SHP77 treated with DMSO at 0.1 percent for 48 hours (cell line): ENCODE measurements at regions not wholly inside any gene's neighbourhood (a gene's known extent, or its start where the extent isn't known, plus 50 kb on each side); places are given as distances from the start of the nearest gene placed in this dataset.

Source experiments
- DNase-seq: peaks from one replicate; lab custom pipeline; 2025; lab: John Stamatoyannopoulos, UW

DNA sequence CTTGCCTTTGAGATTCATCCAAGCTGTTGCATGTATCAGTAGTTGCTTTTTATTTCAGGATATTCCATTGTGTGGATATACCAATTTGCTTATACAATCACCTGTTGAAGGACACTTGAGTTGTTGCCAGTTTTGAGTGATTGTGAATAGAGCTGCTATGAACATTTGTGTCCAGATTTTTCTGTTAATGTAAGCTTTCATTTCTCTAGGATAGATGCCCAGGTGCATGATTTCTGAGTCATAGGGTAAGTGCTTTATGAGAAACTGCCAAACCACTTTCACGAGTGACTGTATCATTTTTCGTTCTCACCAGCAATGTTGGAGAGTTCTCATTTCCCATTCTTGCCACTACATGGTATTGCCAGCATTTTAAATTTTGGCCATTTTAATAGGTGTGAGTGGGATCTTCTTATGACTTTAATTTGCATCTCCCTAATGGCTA lies 434.6 kb upstream of the RGS6 start:
- no peak for DNase-seq

DNA sequence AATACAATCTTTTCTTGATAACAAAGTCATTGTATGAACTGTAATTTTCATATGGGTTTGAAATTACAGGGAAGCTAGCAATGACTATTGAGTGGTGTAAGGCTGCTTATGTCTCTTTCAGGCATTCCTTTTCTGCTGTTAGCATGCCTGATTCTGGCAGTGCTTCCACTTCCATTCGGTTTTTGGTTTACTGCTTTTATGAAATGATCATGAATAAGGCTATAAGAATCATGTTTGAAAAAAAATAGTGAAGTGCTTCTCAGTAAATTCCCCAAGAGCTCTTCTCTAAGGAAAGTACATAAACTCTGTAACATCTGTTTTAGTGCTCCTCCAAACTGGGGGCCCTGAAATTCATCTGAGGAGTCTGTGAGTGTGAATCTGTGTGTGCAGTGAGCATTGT lies 434.0 kb upstream of the RGS6 start:
- no peak for DNase-seq

DNA sequence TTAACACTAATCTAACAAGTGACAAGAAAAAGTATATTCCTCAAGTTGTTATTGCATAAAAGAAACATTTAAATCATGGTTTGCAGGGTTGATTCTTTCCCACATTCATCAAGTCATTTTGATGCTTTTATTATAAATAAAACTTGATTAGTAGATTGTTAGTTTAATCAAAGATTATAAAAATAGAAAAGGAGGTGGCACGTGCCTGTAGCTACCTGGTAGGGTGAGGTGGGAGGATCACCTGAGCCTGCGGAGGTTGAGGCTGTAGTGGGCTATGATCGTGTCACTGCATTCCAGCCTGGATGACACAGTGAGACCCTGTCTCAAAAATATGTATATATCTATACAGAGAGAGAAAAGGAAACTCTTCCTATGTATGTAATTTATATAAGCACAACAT lies 433.2 kb upstream of the RGS6 start:
- no peak for DNase-seq

DNA sequence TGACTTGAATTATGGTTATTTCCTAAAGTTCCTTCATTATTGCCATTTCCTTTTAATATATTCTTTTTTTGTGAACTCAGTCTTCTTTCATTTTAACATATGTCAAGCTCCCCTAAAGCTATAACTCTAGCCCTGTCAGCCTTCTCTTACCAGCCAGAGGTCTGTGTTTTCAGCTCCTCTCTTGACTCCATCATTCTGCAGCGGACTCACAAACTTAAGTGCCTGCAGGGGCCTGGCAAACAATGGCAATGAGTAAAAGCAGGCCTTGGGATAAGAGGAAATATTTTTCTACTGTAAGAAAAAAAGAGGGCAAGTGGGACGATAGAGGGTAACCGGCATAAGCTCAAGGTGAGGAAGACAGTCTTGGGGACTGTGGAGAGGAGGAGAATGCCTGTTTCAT lies 424.5 kb upstream of the RGS6 start:
- no peak for DNase-seq

DNA sequence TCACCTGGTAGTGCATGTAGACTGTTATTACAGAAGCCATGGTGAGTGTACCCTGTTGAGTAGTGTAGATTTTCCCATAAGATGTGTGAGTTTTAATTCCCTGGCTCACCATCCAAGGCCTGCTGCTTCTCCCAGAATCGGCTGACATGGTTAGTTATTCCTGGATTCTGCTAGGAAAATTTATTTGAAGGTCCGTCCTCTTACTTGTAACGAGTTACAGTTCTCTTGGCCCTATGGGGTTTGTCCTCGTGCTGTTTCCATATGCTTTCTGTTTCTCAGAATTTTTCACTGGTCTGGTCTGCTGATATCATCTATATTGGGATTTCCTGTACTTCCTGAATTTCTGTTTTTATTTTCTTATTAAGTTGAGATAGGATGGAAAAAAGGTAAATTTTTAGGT lies 423.3 kb upstream of the RGS6 start:
- DNase-seq: no peak

DNA sequence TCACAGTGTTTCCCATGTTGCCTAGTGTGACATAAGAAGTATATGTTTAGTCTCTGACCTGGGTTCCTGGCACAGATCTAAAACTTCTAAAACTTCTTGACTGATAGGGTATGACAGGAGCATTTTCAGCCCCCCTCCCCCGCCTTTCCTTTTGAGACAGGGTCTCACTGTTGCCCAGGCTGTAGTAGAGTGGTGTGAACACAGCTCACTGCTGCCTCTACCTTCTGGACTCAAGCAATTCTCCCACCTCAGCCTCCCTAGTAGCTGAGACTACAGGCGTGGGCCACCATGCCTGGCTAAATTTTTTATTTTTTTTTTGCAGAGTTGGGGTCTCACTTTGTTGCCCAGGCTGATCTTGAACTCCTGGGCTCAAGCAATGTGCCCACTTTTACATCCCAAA lies 421.1 kb upstream of the RGS6 start:
- DNase-seq: no peak

DNA sequence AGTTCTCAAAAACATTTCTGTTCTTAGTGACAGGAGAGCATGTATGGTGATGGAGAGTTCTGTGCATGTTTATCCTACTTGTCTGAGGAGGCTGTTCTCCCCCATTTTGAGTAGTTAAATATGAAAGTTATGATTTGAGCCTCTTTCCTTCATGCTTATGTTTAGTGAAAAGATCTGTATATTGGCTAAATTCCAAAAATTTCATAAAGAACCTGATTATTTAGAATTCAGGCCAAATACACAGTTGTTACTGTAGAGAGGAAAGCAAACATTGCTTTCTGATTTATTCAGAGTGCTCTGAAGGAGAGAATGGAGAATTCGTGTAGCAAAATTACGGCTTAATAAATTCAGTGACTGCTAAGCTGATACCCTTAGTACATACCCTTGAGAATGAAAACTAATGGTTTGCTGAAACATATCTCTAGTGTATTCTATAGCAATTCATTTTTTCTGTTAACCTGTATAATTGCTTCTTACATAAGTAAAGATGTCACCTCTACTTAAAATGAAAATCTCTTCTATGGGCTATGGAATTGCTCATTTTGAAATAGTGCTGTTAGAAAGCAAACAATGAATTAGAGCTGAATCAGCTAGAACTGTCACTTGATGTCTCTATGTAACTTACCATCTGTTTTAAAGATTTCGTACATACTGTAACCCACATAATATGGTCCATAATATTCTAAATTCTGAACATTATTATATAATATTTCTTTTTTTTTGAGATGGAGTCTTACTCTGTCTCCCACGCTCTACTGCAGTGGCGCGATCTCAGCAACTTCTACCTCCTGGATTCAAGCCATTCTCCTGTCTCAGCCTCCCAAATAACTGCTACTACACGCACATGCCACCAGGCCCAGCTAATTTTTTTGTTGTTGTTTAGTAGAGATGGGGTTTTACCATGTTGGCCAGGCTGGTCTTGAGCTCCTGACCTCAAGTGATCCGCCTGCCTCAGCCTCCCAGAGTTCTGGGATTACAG lies 417.0 kb upstream of the RGS6 start:
- no peak for DNase-seq

DNA sequence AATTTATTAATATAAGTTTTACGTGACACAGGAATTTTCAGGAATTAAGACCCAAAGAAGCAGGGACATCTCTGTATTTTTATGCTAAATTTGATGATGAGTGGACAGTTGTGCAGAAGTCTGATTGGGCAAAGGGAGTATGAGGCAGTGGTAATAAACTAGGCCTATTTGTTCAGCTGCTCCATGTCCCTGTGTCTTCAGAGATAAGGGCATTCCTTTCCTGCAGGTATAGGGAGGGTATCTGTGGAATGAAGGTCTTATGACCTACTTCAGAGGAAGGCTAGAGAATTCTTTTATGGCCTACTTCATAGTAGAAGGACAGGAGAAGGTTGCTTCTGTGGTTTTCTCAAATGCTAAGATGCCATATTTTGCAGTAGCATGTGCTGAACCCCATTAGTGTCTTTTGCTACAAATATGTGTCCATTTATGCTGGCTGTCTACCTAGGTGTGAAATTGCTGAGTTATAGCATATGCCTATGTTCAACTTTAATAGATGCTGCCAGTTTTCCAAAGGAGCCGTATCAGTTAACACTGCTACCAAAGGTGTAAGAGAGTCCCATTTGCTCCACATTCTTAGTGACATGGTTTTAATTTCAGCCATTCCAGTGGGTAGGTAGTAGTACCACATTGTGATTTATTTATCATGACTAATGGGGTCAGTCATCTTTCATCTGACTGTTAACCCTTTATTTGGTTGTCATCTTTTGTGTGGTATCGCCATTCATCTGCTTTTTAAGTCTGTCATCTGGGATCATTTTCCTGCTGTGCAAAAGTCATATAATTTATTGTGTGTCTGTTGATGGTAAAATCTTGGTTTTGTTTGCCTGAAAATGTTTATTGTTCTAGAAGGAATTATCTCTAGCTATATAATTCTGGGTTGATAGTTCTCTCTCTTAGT lies 410.7 kb upstream of the RGS6 start:
- no peak for DNase-seq

DNA sequence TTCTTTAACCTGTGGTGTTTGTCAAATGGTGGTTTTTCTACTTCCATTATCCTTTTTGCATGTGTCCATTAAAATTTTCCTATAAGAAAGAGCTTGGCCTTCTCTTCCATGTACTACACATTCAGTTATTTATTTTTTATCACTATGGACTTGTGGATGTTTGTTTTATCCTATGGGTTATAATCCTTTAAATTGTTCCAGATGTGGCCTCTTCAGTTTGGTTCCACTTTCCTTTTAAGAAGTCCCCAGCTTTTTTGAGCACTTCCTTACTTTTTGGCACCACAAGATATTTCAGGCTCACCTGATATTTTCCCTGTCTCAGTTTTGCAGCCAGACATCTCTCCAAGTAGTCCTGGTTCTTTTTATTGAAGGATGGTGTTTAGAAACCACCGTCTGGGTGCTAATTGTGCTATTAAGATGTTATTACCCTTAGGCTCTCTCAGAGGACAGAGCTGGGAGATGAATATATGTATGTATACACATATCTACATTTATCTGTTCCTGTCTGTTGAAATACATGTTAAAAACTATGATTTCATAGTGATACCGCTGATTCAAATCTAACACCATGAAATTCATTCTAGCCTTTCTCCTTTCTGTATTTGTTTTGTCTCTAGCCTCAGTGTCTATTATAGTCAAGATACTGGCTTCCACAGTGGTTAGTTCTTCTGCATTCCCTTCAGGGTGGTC lies 408.5 kb upstream of the RGS6 start:
- no peak for DNase-seq

DNA sequence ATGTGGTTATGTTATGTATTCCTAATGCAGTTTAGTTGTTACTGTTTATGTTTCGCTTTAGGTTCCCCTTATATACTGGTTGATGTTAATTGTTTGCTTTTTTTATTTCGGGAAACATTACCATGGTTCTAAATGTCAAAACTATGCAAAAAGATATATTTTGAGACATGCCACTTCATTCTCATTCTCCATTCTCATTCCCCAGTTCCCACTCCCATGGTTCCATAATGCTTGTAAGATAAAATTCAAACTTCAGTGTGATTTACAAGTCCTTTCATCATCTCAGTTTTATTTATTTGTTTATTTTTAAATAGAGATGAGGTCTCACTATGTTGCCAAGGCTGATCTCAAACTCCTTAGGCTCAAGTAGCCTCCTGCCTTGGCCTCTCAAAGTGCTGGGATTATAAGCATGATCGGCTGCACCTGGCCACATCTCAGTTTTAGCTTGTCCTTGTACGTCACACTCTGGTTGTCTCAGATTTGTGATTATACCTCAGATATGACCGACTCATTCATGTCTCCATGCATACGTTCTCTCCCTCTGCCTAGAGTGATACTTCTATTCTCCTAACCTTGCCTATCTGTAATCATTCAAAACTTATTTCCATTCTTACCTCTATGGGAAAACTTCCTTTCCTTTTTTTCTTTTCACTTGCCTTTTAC lies 407.8 kb upstream of the RGS6 start:
- DNase-seq: no peak

DNA sequence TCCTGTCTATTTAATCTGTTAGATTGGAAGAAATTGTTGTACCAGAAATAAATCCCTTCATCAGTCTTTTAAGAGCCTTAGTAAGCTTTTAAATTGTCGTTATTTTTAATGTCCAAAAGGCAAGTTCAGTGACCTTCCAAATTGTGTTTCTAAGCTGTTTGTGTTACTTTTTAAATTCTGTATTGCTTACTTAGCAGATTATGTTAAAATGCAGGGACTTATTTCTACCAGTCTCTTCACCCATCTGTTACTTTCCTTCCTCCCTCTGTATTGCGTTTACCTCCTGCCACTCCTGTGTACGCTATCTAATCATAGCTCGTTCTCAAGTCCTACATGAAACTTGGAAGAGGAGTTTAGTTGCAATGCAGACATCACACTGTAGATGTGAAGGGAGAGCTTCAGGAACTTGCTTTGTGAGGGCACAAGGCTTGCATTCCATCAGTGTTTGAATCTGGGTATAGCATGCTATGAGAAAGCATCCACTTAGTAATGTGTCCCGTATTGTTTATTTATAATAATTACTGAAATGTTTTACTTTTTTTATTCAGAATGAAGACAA lies 406.5 kb upstream of the RGS6 start:
- no peak for DNase-seq

DNA sequence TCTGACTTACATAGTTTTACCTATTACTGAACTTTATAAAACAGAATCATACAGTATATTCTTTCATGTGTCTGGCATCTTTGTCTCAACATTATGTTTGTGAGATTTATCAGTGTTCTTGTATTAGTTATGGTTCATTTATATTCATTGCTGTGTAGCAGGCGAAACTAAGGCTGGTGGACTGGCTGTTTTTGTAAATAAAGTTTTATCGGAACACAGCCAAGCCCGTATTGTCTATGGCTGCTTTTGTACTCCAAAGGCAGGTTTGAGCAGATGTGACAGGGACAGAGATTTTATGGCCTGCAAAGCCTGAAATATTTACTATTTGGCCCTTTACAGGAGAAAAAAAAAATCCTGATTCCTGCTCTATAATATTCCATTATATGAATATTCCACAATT lies 405.8 kb upstream of the RGS6 start:
- DNase-seq: no peak

DNA sequence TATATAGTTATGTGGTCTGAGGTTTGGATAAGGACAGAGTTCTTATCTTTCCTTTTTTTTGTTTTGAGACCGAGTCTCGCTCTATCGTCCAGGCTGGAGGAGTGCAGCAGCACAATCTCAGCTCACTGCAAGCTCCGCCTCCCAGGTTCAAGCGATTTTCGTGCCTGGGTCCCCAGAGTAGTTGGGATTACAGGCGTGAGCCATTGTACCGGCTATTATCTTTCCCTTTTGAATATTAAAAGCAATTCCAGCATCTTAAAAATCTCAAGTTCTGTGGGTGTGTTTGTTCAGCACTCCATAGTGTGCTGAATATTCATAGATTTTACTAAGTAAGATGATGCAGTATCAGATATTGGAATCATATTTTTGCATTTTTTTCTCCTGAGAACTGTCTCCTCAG lies 404.4 kb upstream of the RGS6 start:
- DNase-seq: no peak

DNA sequence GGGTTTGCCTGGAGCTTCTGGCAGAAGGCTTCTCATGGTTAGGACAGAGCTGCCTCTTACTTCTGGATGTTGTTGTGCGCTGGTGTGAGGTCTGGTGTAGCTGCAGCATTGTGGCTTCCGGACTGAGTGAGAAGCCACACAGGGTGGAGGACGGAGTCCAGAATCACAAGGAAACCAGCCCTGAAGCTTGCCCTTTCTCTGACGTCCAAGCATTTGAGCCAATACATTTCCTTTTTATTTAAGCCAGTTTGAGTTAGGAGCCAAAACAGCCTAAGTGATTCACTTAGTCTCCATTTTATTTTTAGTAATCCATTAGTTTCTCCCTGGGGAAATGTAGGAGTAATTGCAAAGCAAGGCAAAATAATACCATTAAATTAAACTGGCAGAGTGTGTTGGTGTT lies 402.4 kb upstream of the RGS6 start:
- no peak for DNase-seq

DNA sequence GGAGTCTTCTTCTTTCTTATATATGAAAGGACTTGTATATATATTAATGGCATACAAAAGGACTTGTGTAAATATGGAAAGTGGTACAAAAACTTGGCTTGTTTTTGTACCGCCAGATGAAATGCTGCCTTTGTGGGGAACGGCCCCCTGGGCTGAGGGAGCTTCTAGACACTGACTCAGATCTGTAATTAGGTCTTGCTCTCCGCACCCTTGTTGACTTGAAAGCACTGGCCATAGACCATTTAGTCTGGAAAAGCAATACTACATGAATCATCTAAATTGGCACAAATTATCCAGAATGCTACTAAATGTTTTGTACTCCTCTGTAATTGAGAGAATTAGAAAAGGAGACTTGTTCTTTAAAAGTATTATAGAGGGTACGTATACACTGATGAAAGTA lies 399.9 kb upstream of the RGS6 start:
- DNase-seq: no peak

DNA sequence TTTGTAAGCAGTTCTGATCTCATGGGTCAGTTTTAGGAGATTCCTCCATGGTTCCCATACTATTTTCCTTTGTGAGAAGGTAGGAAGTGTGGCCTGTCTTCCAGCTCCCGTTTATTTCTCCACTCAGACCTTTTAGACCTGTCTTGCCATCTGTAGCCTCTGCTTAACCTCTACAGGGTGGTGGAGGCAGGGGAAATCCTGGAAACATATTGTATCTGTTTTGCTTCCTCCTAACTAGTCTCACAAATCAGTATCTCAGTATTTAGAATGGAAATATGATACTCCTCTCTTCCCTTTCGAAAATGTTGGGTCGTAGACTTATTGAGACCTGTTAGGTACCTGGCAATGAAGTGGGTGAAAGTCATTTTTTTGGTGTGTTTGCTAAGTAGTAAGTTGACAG lies 399.4 kb upstream of the RGS6 start:
- no peak for DNase-seq

DNA sequence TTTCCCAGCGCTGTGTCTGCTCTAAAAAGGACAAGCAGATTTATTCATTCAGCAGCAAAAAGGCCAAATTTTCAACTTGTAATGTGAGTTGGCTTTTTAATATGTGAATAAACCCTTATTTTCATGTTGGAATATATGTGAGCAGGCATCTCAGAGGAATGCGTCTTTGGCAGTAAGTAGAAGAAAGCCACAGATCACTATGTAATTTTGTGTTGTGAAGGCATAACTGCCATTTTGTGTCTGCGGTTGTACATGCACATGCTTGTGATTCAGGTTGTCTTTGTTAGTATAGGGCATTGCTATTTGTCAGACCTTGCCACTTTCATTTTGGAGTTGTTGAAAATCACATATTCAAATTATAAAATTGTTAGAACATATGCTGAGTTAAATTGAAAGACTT lies 398.8 kb upstream of the RGS6 start:
- no peak for DNase-seq

DNA sequence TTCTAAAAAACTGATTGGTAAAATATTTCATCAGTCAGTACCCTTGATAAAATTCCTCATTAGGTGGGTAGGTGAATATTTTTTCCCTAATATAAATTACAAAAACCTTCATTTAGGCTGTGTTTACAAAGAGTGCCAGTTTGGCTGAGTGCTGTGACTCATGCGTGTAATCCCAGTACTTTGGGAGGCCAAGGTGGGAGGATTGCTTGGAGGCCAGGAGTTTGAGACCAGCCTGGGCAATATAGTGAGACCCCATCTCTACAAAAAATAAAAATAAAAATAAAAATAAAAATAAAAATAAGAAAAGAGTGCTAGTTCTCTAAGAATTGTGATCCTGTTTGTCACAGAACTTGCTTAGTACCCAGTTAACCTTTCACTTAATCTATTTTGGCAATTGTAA lies 398.4 kb upstream of the RGS6 start:
- no peak for DNase-seq

DNA sequence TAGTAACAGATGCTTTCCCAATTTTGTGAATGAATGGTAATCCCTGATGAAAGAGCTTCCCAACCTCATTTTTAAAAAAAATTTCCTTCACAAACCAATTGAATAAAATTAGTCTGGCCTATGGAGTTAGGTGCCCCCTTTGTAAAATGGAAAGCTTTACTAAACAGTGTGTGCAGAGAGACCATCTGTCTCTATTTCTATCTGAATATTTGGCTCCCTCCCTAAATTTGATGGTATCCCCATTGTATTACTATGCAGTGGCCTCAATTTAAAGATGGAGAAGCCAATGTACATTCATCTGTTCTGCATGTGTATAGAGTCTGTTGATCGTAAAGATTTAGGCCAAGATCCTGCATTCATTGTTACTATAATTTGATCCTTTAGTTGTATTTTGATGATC lies 397.7 kb upstream of the RGS6 start:
- no peak for DNase-seq

DNA sequence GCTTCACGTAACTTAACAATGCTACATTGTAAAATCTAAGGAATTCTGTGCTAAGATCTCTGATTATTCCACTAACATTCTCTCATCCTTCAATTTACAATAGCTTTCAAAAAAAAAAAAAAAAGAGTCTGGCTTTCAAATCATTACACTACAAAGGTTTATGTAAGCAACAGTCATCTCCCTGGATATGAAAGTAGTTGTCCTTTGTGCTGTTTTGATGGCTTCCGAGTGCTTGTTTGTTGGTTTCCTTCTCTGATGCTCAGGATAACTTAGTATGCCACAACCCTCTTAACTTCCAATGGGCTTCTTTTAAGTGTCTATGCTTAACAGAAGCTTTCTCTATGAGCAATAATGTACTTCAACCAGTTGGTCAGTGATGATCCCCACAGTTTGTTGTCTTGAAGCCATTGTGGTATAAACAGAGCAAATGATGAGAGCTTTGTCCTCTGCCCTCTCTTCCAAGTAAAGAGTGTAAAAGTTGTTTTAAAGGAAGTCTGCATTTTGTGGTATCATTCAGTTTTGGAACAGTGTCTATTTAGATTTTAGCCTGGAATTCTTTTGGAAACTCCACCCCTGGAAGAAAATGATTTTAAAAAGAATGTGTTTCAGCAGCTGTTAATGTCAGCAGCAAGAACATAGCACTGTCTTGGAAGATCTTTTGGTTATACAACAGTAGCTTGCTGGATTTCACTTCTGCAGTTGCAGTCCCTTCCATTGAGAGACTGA lies 396.1 kb upstream of the RGS6 start:
- DNase-seq: no peak
